GM18858 (cell line): ENCODE measurements at regions not wholly inside any gene's neighbourhood (a gene's known extent, or its start where the extent isn't known, plus 50 kb on each side); places are given as distances from the start of the nearest gene placed in this dataset.

Experiments
- ATAC-seq: cut with Tn5 transposase; IDR thresholded peaks from one replicate; pipeline ENCODE4 v1.9.1; 2021; ENCODE audit not compliant: unreplicated experiment

GRCh38 chr2:225735844-225736243 is 336.3 kb downstream of the NYAP2 start:
- ATAC-seq: no peak

DNA sequence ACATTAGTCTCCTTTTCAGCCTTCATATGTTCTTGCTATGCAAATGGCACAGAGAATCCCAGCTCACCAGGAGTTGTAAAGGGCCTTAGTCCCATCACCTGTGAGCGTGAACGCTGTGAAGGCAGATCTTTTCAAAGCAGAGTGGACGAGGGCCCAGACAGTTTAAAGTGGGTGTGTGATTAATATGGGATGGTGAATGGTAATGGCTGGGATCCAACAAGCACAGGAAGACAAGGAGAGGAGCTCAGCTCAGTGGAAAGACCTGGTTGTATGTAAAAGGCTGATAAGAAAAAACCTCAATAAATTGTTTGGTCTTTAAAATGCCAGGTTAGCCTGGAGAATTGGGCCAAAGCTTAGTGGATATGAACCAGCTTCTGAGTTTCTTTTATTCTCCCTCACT is 326.2 kb downstream of the NYAP2 start:
- no peak for ATAC-seq
